H1 (cell line): ENCODE measurements at regions not wholly inside any gene's neighbourhood (a gene's known extent, or its start where the extent isn't known, plus 50 kb on each side); places are given as distances from the start of the nearest gene placed in this dataset.

Source experiments
- CTCF ChIA-PET: fragments of 300-600 bp; sonication (Branson Sonifier 250); formaldehyde crosslinking; loops from one replicate; lab custom pipeline; 2021; ENCODE audit not compliant: partially characterized antibody; lab: Charles Lee
- POLR2A ChIA-PET: fragments of 300-600 bp; sonication (Branson Sonifier 250); formaldehyde crosslinking; loops from one replicate; lab custom pipeline; 2021; ENCODE audit warnings: inconsistent platforms; ENCODE audit not compliant: partially characterized antibody; lab: Charles Lee
- DNase-seq, 2 experiments: peaks; one replicate each; pipeline versions ENCODE4 v3.0.0 to v3.0.0-alpha.2; 2010 to 2022; ENCODE audit warnings: low spot score in 2 of 2, low read depth in 1 of 2, mixed read lengths in 1 of 2
- FAIRE-seq: peaks from 2 replicates; lab custom pipeline; 2011; peaks lifted over from hg19 to GRCh38; lab: Jason Lieb, UNC
- H2AFZ ChIP-seq: 2 replicates; pipeline ENCODE4 v1.8.1; 2012; ENCODE audit warnings: low read length, inconsistent platforms
- H2AK5ac ChIP-seq: 2 replicates; pipeline ENCODE4 v1.6.1; 2013; ENCODE audit warnings: low read depth, low read length
- H2BK120ac ChIP-seq: replicated peaks from 2 replicates; pipeline ENCODE3; 2013; ENCODE audit warnings: low read depth, low read length, inconsistent platforms
- H2BK12ac ChIP-seq: 2 replicates; pipeline ENCODE4 v1.6.1; 2013; ENCODE audit warnings: low read depth, low read length
- H2BK15ac ChIP-seq: 2 replicates; pipeline ENCODE4 v1.6.1; 2013; ENCODE audit warnings: low read length
- H2BK20ac ChIP-seq: 2 replicates; pipeline ENCODE4 v1.6.1; 2013; ENCODE audit warnings: low read length
- H2BK5ac ChIP-seq: 2 replicates; pipeline ENCODE4 v1.6.1; 2013; ENCODE audit warnings: low read depth, low read length
- H3K14ac ChIP-seq: 2 replicates; pipeline ENCODE4 v1.6.1; 2013; ENCODE audit warnings: inconsistent platforms; ENCODE audit not compliant: insufficient read length
- H3K18ac ChIP-seq: 2 replicates; pipeline ENCODE4 v1.6.1; 2013; ENCODE audit warnings: low read length; ENCODE audit errors: extremely low read depth
- H3K23ac ChIP-seq: 2 replicates; pipeline ENCODE4 v1.6.1; 2013; ENCODE audit warnings: inconsistent platforms; ENCODE audit not compliant: insufficient read length
- H3K23me2 ChIP-seq: 2 replicates; pipeline ENCODE4 v1.6.1; 2013; ENCODE audit warnings: low read depth, low read length
- H3K27ac ChIP-seq: 2 replicates; pipeline ENCODE4 v1.6.1; 2011; ENCODE audit warnings: low read depth, low read length, inconsistent platforms
- H3K27me3 ChIP-seq, 4 experiments: replicated peaks in 1 of 4; 1 replicate in 1 of 4; 2 replicates in 3 of 4; pipeline versions ENCODE4 v1.6.1 to v1.8.1; 2011 to 2013; ENCODE audit warnings: low read length in 3 of 4, mild to moderate bottlenecking in 3 of 4, inconsistent platforms in 2 of 4, mixed read lengths in 2 of 4, moderate library complexity in 1 of 4; ENCODE audit not compliant: control insufficient read depth in 3 of 4, insufficient read depth in 3 of 4; ENCODE audit errors: extremely low read depth in 1 of 4
- H3K36me3 ChIP-seq, 4 experiments: 2 replicates each; pipeline versions ENCODE4 v1.6.1 to v1.8.1; 2011 to 2013; ENCODE audit warnings: mild to moderate bottlenecking in 4 of 4, low read length in 3 of 4, moderate library complexity in 2 of 4, control low read depth in 1 of 4, inconsistent platforms in 1 of 4; ENCODE audit not compliant: insufficient read depth in 4 of 4, control insufficient read depth in 2 of 4
- H3K4ac ChIP-seq: replicated peaks from 2 replicates; pipeline ENCODE3; 2013; ENCODE audit warnings: low read length, low read depth, mixed read lengths, inconsistent platforms; ENCODE audit not compliant: insufficient read length
- H3K4me1 ChIP-seq, 4 experiments: replicated peaks in 1 of 4; 1 replicate in 1 of 4; 2 replicates in 3 of 4; pipeline versions ENCODE4 v1.6.1 to v1.8.1; 2011 to 2013; ENCODE audit warnings: low read length in 3 of 4, inconsistent platforms in 2 of 4, mixed read lengths in 1 of 4; ENCODE audit not compliant: insufficient read depth in 4 of 4, control insufficient read depth in 3 of 4
- H3K4me2 ChIP-seq, 2 experiments: 2 replicates each; pipeline versions ENCODE4 v1.6.1 to v1.8.1; 2011 to 2013; ENCODE audit warnings: low read depth in 2 of 2, low read length in 2 of 2, control low read depth in 1 of 2, inconsistent platforms in 1 of 2, mild to moderate bottlenecking in 1 of 2; ENCODE audit not compliant: insufficient read depth in 1 of 2
- H3K4me3 ChIP-seq, 4 experiments: fragments of 200-600, 300-600 bp in 1 of 4; sonication (generic), shearing (Covaris generic), sonication (Bioruptor Twin) in 1 of 4; 2 replicates each; pipeline versions ENCODE4 v1.5.1 to v1.8.1; 2011 to 2016; ENCODE audit warnings: low read length in 4 of 4, low read depth in 3 of 4, control low read depth in 2 of 4, inconsistent platforms in 2 of 4, mild to moderate bottlenecking in 2 of 4, mixed read lengths in 1 of 4, moderate library complexity in 1 of 4; ENCODE audit not compliant: insufficient read depth in 2 of 4; ENCODE audit errors: extremely low read depth in 1 of 4
- H3K56ac ChIP-seq: replicated peaks from 2 replicates; pipeline ENCODE3; 2013; ENCODE audit warnings: low read depth, mild to moderate bottlenecking, mixed read lengths, low read length, inconsistent platforms; ENCODE audit not compliant: insufficient read length
- H3K79me1 ChIP-seq: 2 replicates; pipeline ENCODE4 v1.6.1; 2013; ENCODE audit warnings: low read depth, low read length, control low read depth
- H3K79me2 ChIP-seq, 2 experiments: 2 replicates each; pipeline versions ENCODE4 v1.6.1 to v1.8.1; 2012 to 2013; ENCODE audit warnings: low read length in 2 of 2, mild to moderate bottlenecking in 2 of 2, inconsistent platforms in 1 of 2; ENCODE audit not compliant: insufficient read depth in 2 of 2, control insufficient read depth in 1 of 2
- H3K9ac ChIP-seq, 4 experiments: replicated peaks in 1 of 4; 1 replicate in 1 of 4; 2 replicates in 3 of 4; pipeline versions ENCODE4 v1.6.1 to v1.8.1; 2011 to 2013; ENCODE audit warnings: low read depth in 3 of 4, low read length in 3 of 4, control low read depth in 2 of 4, mild to moderate bottlenecking in 2 of 4, moderate library complexity in 2 of 4, inconsistent platforms in 1 of 4; ENCODE audit errors: extremely low read depth in 1 of 4
- H3K9me3 ChIP-seq, 2 experiments: 2 replicates each; pipeline versions ENCODE4 v1.6.1 to v1.8.1; 2012 to 2013; ENCODE audit warnings: mild to moderate bottlenecking in 2 of 2, moderate library complexity in 2 of 2, control low read depth in 1 of 2, inconsistent platforms in 1 of 2, low read depth in 1 of 2, low read length in 1 of 2, mixed read lengths in 1 of 2; ENCODE audit not compliant: insufficient read depth in 2 of 2
- H4K20me1 ChIP-seq, 2 experiments: replicated peaks in 1 of 2; 2 replicates each; pipeline versions ENCODE3 to v1.8.1; 2011 to 2013; ENCODE audit warnings: inconsistent platforms in 2 of 2, low read length in 2 of 2, mild to moderate bottlenecking in 1 of 2; ENCODE audit not compliant: insufficient read depth in 2 of 2, control insufficient read depth in 1 of 2
- H4K5ac ChIP-seq: 2 replicates; pipeline ENCODE4 v1.6.1; 2013; ENCODE audit warnings: low read length, low read depth, mixed read lengths, inconsistent platforms; ENCODE audit not compliant: insufficient read length
- H4K8ac ChIP-seq: 2 replicates; pipeline ENCODE4 v1.8.0; 2013; ENCODE audit warnings: mild to moderate bottlenecking, moderate library complexity, low read length, inconsistent platforms; ENCODE audit not compliant: insufficient read depth; ENCODE audit errors: extremely low read depth
- H4K91ac ChIP-seq: replicated peaks from 2 replicates; pipeline ENCODE3; 2013; ENCODE audit warnings: low read length, mixed read lengths, inconsistent platforms; ENCODE audit not compliant: insufficient read length
- SIN3A ChIP-seq, 2 experiments: IDR thresholded peaks in 1 of 2; conservative IDR thresholded peaks in 1 of 2; 2 replicates each; pipeline ENCODE4 v1.6.1; 2011 to 2012; ENCODE audit warnings: low read length in 2 of 2, improper control_type of control experiment in 1 of 2, low read depth in 1 of 2, mild to moderate bottlenecking in 1 of 2
- WGBS, 2 experiments: shearing (Covaris generic) in 1 of 2; methylation state at CpG; one replicate each; pipeline versions ENCODE4 v1.1.6 to v1.1.7; 2013 to 2015; ENCODE audit warnings: low lambda C conversion rate in 2 of 2, mixed read lengths in 2 of 2, inconsistent platforms in 1 of 2, low coverage in 1 of 2, missing lambda C conversion rate in 1 of 2; ENCODE audit not compliant: insufficient replicate concordance in 2 of 2, insufficient coverage in 1 of 2, insufficient read length in 1 of 2; ENCODE audit errors: extremely low coverage in 1 of 2, missing lambda C conversion rate in 1 of 2; 5-methylcytosine and 5-hydroxymethylcytosine counted together

DNA sequence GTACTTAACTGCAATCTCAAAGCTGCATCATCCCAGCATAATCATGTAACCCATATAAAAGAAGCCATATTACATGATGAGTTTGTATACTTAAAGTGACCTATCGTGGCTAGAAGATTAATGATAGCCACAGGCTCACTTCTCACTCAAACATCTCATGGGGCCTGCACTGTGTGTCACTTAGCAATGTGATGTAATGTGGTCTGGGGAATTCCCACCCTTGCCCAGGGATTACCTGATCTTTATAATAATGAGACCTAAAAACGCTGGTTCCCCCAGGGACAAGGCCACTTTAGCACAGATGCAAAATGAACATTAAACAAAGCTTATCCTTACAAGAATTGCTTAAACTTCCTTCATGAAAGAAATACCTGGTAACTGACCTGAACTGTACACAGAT is 427.1 kb upstream of the CNTNAP5 start:
- H3K14ac ChIP-seq: no peak overlapping the region
- H4K91ac ChIP-seq: no peak overlapping the region
- WGBS, 2 experiments: 91% methylated on average over 2 of the region's 2 CpGs; no CpG with 5 or more reads in 1 of the 2 experiments
- H3K79me2 ChIP-seq: no peaks in the 10 kb centered on the region
- no peak for TF ChIP-seq SIN3A (conservative IDR thresholded peaks at IDR 0.05 in 1 of 2, IDR thresholded peaks at IDR 0.05 in 1 of 2; ENCODE audit: low read depth in 1 of 2, low read length in 2 of 2)
- H2BK20ac ChIP-seq: no peak overlapping the region
- H2BK5ac ChIP-seq: no peak overlapping the region
- no peaks in the 10 kb centered on the region for H3K23me2 ChIP-seq
- no peaks in the 10 kb centered on the region for H3K36me3 ChIP-seq
- H4K5ac ChIP-seq: no peak overlapping the region
- no peak overlapping the region for H3K23ac ChIP-seq
- ChIA-PET POLR2A (no interaction called here), CTCF (no interaction called here)
- H3K4ac ChIP-seq: no peak overlapping the region
- no peak overlapping the region for H3K56ac ChIP-seq
- H3K27me3 ChIP-seq: no peaks in the 10 kb centered on the region
- FAIRE-seq: no peak
- no peaks in the 10 kb centered on the region for H3K79me1 ChIP-seq
- H2BK15ac ChIP-seq: no peak overlapping the region
- no peak for DNase-seq
- H4K8ac ChIP-seq: no peak overlapping the region
- no peak overlapping the region for H3K27ac ChIP-seq
- H3K4me1 ChIP-seq: no peaks in the 10 kb centered on the region
- H3K4me2 ChIP-seq: no peak overlapping the region
- H3K9ac ChIP-seq: no peak overlapping the region
- H3K18ac ChIP-seq: no peak overlapping the region
- no peak overlapping the region for H2AFZ ChIP-seq
- H2BK12ac ChIP-seq: no peak overlapping the region
- H2BK120ac ChIP-seq: no peak overlapping the region
- no peaks in the 10 kb centered on the region for H3K9me3 ChIP-seq
- no peaks in the 10 kb centered on the region for H4K20me1 ChIP-seq
- no peak overlapping the region for H2AK5ac ChIP-seq
- no peak overlapping the region for H3K4me3 ChIP-seq
